ENCODE measurements at regions not wholly inside any gene's neighbourhood (a gene's known extent, or its start where the extent isn't known, plus 50 kb on each side); places are given as distances from the start of the nearest gene placed in this dataset.

DNA sequence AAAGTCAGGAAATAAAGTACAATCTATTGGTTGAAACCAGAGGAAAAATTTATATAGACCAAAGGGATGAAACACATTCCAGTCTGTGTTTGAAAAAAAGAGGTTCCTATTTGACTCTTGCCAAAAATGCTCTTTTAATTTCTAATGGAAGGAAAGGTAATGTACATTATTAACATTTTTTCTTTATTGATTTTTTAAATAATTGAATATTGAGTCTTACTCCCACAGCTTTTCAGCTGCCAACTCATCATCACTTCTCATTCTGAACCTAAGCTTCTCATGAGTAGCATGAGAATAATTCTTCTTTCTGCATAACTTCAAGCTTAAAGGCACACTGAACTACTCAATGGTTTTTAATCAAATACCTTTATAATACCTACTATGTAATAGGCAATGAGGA is 49.8 kb upstream of the FHIP2A start:
- DNase-seq, result no peak

Measured in activated gamma-delta T cell (primary cell).